Keratinocyte (primary cell): ENCODE measurements at regions not wholly inside any gene's neighbourhood (a gene's known extent, or its start where the extent isn't known, plus 50 kb on each side); places are given as distances from the start of the nearest gene placed in this dataset.

Experiments
- DNase-seq: peaks from one replicate; pipeline ENCODE4 v3.0.0-alpha.2; 2011; ENCODE audit warnings: low read depth, missing footprints, low spot score
- FAIRE-seq: peaks from 2 replicates; lab custom pipeline; 2011; peaks lifted over from hg19 to GRCh38; lab: Jason Lieb, UNC
- H2AFZ ChIP-seq: 2 replicates; pipeline ENCODE4 v1.6.0; 2012; ENCODE audit warnings: low read length, control low read depth, inconsistent platforms; ENCODE audit not compliant: control insufficient read depth
- H3K27ac ChIP-seq: 2 replicates; pipeline ENCODE4 v1.5.1; 2011; ENCODE audit warnings: low read length; ENCODE audit not compliant: control insufficient read depth, insufficient read depth
- H3K27me3 ChIP-seq: 3 replicates; pipeline ENCODE4 v1.6.0; 2011; ENCODE audit warnings: low read length; ENCODE audit not compliant: control insufficient read depth, insufficient read depth; ENCODE audit errors: extremely low read depth
- H3K36me3 ChIP-seq, 2 experiments: 2 replicates in 1 of 2; 3 replicates in 1 of 2; pipeline ENCODE4 v1.5.1; 2011; ENCODE audit warnings: low read length in 2 of 2, mild to moderate bottlenecking in 1 of 2; ENCODE audit not compliant: control insufficient read depth in 2 of 2, insufficient read depth in 2 of 2; ENCODE audit errors: extremely low read depth in 1 of 2
- H3K4me1 ChIP-seq: 3 replicates; pipeline ENCODE4 v1.5.1; 2011; ENCODE audit warnings: low read length; ENCODE audit not compliant: control insufficient read depth, insufficient read depth; ENCODE audit errors: extremely low read depth
- H3K4me2 ChIP-seq: 3 replicates; pipeline ENCODE4 v1.6.0; 2011; ENCODE audit warnings: low read depth, low read length; ENCODE audit not compliant: control insufficient read depth, insufficient read depth; ENCODE audit errors: extremely low read depth
- H3K4me3 ChIP-seq, 3 experiments: fragments of 200-600 bp in 1 of 3; sonication (generic) in 1 of 3; 2 replicates in 2 of 3; 3 replicates in 1 of 3; pipeline ENCODE4 v1.5.1; 2011 to 2016; ENCODE audit warnings: low read length in 3 of 3, mild to moderate bottlenecking in 3 of 3, control low read depth in 2 of 3, inconsistent platforms in 1 of 3, low read depth in 1 of 3, mixed read lengths in 1 of 3, mixed run types in 1 of 3, moderate library complexity in 1 of 3; ENCODE audit not compliant: control insufficient read depth in 2 of 3, insufficient read depth in 2 of 3; ENCODE audit errors: extremely low read depth in 1 of 3
- H3K79me2 ChIP-seq: 2 replicates; pipeline ENCODE4 v1.6.0; 2012; ENCODE audit warnings: low read length; ENCODE audit not compliant: control insufficient read depth, insufficient read depth
- H3K9ac ChIP-seq: 3 replicates; pipeline ENCODE4 v1.6.0; 2011; ENCODE audit warnings: low read length; ENCODE audit not compliant: control insufficient read depth, insufficient read depth; ENCODE audit errors: extremely low read depth
- H3K9me1 ChIP-seq: 3 replicates; pipeline ENCODE4 v1.6.0; 2011; ENCODE audit warnings: low read length; ENCODE audit not compliant: control insufficient read depth, insufficient read depth; ENCODE audit errors: extremely low read depth
- H3K9me3 ChIP-seq: 2 replicates; pipeline ENCODE4 v1.5.1; 2012; ENCODE audit warnings: low read depth, low read length; ENCODE audit not compliant: control insufficient read depth
- H4K20me1 ChIP-seq: 3 replicates; pipeline ENCODE4 v1.6.0; 2011; ENCODE audit warnings: low read length; ENCODE audit not compliant: control insufficient read depth, insufficient read depth; ENCODE audit errors: extremely low read depth
- EZH2 ChIP-seq: IDR thresholded peaks from one replicate; pipeline ENCODE4 v1.6.1; 2012; ENCODE audit warnings: inconsistent platforms, mild to moderate bottlenecking, low read length, moderate library complexity
- dilution Hi-C: fragments of 300-500 bp; cut with MboI; formaldehyde crosslinking; loops from one replicate; pipeline ENCODE4 v1.7.0; 2020; ENCODE audit warnings: low sequenced_read_pairs; ENCODE audit not compliant: extremely low pct_ligation_motif_present
- TF ChIP-seq, protein P1 (sequence below), 3 experiments: IDR thresholded peaks in 1 of 3; conservative IDR thresholded peaks in 1 of 3; optimal IDR thresholded peaks in 1 of 3; 2 replicates in 2 of 3; 3 replicates in 1 of 3; pipeline versions ENCODE3 to v1.5.1; 2011; ENCODE audit warnings: low read length in 3 of 3, mild to moderate bottlenecking in 3 of 3, moderate library complexity in 2 of 3, control low read depth in 1 of 3, inconsistent platforms in 1 of 3; ENCODE audit not compliant: insufficient read depth in 2 of 3; ENCODE audit errors: extremely low read depth in 1 of 3

DNA sequence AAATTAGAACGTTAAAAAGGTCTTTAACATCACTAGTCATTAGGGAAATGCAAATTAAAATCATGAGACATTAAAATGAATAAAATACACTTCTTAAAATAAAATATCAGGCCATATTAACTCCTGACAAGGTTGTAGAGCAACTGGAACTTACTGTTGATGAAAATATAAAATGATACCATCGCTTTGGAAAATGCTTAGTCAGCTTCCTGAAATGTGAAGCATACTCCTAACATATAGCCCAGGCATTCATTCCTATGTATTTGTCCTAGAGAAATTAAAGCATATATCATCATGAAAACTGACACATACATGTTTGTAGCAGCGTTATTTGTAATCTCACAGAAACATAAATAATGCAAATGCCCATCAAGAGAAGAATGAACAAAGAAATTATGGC lies 211.5 kb upstream of the CHRM3 start:
- TF ChIP-seq, protein P1, sequence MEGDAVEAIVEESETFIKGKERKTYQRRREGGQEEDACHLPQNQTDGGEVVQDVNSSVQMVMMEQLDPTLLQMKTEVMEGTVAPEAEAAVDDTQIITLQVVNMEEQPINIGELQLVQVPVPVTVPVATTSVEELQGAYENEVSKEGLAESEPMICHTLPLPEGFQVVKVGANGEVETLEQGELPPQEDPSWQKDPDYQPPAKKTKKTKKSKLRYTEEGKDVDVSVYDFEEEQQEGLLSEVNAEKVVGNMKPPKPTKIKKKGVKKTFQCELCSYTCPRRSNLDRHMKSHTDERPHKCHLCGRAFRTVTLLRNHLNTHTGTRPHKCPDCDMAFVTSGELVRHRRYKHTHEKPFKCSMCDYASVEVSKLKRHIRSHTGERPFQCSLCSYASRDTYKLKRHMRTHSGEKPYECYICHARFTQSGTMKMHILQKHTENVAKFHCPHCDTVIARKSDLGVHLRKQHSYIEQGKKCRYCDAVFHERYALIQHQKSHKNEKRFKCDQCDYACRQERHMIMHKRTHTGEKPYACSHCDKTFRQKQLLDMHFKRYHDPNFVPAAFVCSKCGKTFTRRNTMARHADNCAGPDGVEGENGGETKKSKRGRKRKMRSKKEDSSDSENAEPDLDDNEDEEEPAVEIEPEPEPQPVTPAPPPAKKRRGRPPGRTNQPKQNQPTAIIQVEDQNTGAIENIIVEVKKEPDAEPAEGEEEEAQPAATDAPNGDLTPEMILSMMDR (optimal IDR thresholded peaks at IDR 0.05 in 1 of 3, IDR thresholded peaks at IDR 0.05 in 1 of 3, conservative IDR thresholded peaks at IDR 0.05 in 1 of 3; ENCODE audit: extremely low read depth in 1 of 3, insufficient read depth in 2 of 3, low read length in 3 of 3), result no peak
- no peak for TF ChIP-seq EZH2
- no peaks in the 10 kb centered on the region for H3K36me3 ChIP-seq
- no peak for FAIRE-seq
- H3K9ac ChIP-seq, result no peak overlapping the region
- no peaks in the 10 kb centered on the region for H4K20me1 ChIP-seq
- dilution Hi-C loops, result no loop called here
- no peak overlapping the region for H3K4me2 ChIP-seq
- no peak overlapping the region for H3K4me3 ChIP-seq
- no peaks in the 10 kb centered on the region for H3K9me3 ChIP-seq
- no peaks in the 10 kb centered on the region for H3K27me3 ChIP-seq
- H2AFZ ChIP-seq, result no peak overlapping the region
- H3K79me2 ChIP-seq, result no peaks in the 10 kb centered on the region
- no peak for DNase-seq
- no peaks in the 10 kb centered on the region for H3K4me1 ChIP-seq
- no peak overlapping the region for H3K27ac ChIP-seq
- H3K9me1 ChIP-seq, result no peaks in the 10 kb centered on the region

DNA sequence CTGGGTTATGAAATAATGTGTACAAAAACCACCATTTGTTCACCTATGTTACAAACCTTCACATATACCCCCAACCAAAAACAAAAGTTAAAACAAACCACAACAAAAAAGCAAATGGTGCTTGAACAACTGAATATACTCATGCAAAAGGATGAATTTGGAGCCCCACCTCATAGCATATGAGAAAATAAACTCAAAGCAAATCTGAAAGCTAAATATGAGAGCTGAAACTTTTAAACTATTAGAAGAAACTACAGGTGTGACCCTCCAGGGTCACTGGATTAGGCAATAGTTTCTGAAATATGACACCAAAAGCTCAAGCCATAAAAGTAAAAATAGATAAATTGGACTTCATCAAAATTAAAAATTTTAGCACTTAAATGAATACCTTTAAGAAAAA lies 215.5 kb upstream of the CHRM3 start:
- dilution Hi-C loops, result no loop called here
- Histone ChIP-seq H3K4me1 (no peaks in the 10 kb centered on the region), H2AFZ (no peak overlapping the region), H3K36me3 (no peaks in the 10 kb centered on the region), H4K20me1 (no peaks in the 10 kb centered on the region), H3K27me3 (no peaks in the 10 kb centered on the region), H3K4me3 (no peak overlapping the region), H3K27ac (no peak overlapping the region), H3K9me1 (no peaks in the 10 kb centered on the region), H3K9me3 (no peaks in the 10 kb centered on the region), H3K4me2 (no peak overlapping the region), H3K9ac (no peak overlapping the region), H3K79me2 (no peaks in the 10 kb centered on the region)
- TF ChIP-seq, protein P1 (optimal IDR thresholded peaks at IDR 0.05 in 1 of 3, IDR thresholded peaks at IDR 0.05 in 1 of 3, conservative IDR thresholded peaks at IDR 0.05 in 1 of 3; ENCODE audit: extremely low read depth in 1 of 3, insufficient read depth in 2 of 3, low read length in 3 of 3), result no peak
- TF ChIP-seq EZH2, result no peak
- DNase-seq (no peak), FAIRE-seq (no peak)
